HEK293T (cell line): ENCODE measurements at regions not wholly inside any gene's neighbourhood (a gene's known extent, or its start where the extent isn't known, plus 50 kb on each side); places are given as distances from the start of the nearest gene placed in this dataset.

ENCODE experiments used
- CTCF ChIA-PET: fragments of 350-600 bp; formaldehyde crosslinking; extraction: SDS; loops from one replicate; lab custom pipeline; 2021; ENCODE audit warnings: antibody characterized with exemption, inconsistent platforms; lab: Yijun Ruan, JAX
- POLR2A ChIA-PET: fragments of 350-600 bp; formaldehyde crosslinking; extraction: SDS; loops from one replicate; lab custom pipeline; 2020; ENCODE audit warnings: antibody characterized with exemption, inconsistent platforms; lab: Yijun Ruan, JAX
- DNase-seq: peaks from one replicate; pipeline ENCODE4 v3.0.0; 2012; ENCODE audit warnings: mixed read lengths; ENCODE audit errors: extremely low spot score
- ARNT ChIP-seq: fragments of 450-650 bp; IDR thresholded peaks from 2 replicates; pipeline ENCODE4 v1.6.1; 2017; ENCODE audit warnings: mild to moderate bottlenecking
- BHLHE40 ChIP-seq: fragments of 450-650 bp; IDR thresholded peaks from 2 replicates; pipeline ENCODE4 v1.6.1; 2016; ENCODE audit warnings: mild to moderate bottlenecking, moderate library complexity, borderline replicate concordance
- CTBP1 ChIP-seq: fragments of 450-650 bp; IDR thresholded peaks from 2 replicates; pipeline ENCODE4 v1.6.1; 2016; ENCODE audit warnings: borderline replicate concordance
- ELF4 ChIP-seq: fragments of 450-650 bp; IDR thresholded peaks from 2 replicates; pipeline ENCODE4 v1.6.1; 2017; ENCODE audit warnings: antibody characterized with exemption
- FOXA1 ChIP-seq: fragments of 450-650 bp; IDR thresholded peaks from 2 replicates; pipeline ENCODE4 v1.6.1; 2016; ENCODE audit warnings: mild to moderate bottlenecking
- FOXK2 ChIP-seq: fragments of 450-650 bp; IDR thresholded peaks from 2 replicates; pipeline ENCODE4 v1.6.1; 2016; ENCODE audit warnings: mild to moderate bottlenecking
- FOXM1 ChIP-seq: fragments of 450-650 bp; IDR thresholded peaks from 2 replicates; pipeline ENCODE4 v1.6.1; 2017; ENCODE audit warnings: mild to moderate bottlenecking, borderline replicate concordance
- HDGF ChIP-seq: fragments of 450-650 bp; IDR thresholded peaks from 2 replicates; pipeline ENCODE4 v1.6.1; 2017; ENCODE audit warnings: antibody characterized with exemption, borderline replicate concordance
- L3MBTL2 ChIP-seq: fragments of 450-650 bp; conservative IDR thresholded peaks from 2 replicates; pipeline ENCODE4 v1.6.1; 2016; ENCODE audit warnings: mild to moderate bottlenecking
- LEF1 ChIP-seq: fragments of 450-650 bp; IDR thresholded peaks from 2 replicates; pipeline ENCODE4 v1.6.1; 2017; ENCODE audit warnings: mild to moderate bottlenecking, borderline replicate concordance
- NFRKB ChIP-seq: fragments of 450-650 bp; IDR thresholded peaks from 2 replicates; pipeline ENCODE4 v1.6.1; 2016; ENCODE audit warnings: mild to moderate bottlenecking, moderate library complexity
- SP1 ChIP-seq: fragments of 450-650 bp; IDR thresholded peaks from 2 replicates; pipeline ENCODE4 v1.6.1; 2017
- SUZ12 ChIP-seq: fragments of 450-650 bp; IDR thresholded peaks from 2 replicates; pipeline ENCODE4 v1.6.1; 2016; ENCODE audit warnings: mild to moderate bottlenecking
- TARDBP ChIP-seq: fragments of 450-650 bp; IDR thresholded peaks from 2 replicates; pipeline ENCODE4 v1.6.1; 2016
- ZNF384 ChIP-seq: fragments of 450-650 bp; IDR thresholded peaks from 2 replicates; pipeline ENCODE4 v1.6.1; 2016
- TF ChIP-seq, protein P1 (sequence below): fragments of 450-650 bp; IDR thresholded peaks from 2 replicates; pipeline ENCODE4 v1.6.1; 2016

DNA sequence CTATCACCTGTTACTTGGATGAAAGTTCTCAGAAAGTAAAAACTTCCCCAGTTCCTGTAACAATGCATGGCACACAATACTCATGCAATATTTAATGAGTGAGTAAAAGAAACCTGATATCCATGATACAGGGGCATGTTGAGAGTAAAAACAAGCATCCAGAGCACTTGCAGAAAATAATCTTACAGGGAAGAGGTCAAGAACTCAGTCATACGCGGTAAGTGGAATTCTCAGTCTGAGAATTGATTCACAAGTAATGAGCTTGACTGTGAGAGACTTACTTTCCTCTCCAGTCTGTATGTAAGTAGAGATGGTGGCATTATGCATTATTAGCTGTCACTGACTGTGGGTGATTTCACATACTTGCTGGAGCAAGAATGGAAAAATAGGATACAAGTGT lies 976.9 kb downstream of the BRINP3 start:
- CTCF ChIA-PET = no interaction called here
- POLR2A ChIA-PET = no interaction called here
- TF ChIP-seq LEF1 (no peak), FOXM1 (no peak), ARNT (no peak), ELF4 (no peak), TARDBP (no peak), FOXK2 (no peak), NFRKB (no peak), SP1 (no peak), HDGF (no peak), BHLHE40 (no peak), ZNF384 (no peak), SUZ12 (no peak), L3MBTL2 (no peak), CTBP1 (no peak), FOXA1 (no peak)
- TF ChIP-seq, protein P1, sequence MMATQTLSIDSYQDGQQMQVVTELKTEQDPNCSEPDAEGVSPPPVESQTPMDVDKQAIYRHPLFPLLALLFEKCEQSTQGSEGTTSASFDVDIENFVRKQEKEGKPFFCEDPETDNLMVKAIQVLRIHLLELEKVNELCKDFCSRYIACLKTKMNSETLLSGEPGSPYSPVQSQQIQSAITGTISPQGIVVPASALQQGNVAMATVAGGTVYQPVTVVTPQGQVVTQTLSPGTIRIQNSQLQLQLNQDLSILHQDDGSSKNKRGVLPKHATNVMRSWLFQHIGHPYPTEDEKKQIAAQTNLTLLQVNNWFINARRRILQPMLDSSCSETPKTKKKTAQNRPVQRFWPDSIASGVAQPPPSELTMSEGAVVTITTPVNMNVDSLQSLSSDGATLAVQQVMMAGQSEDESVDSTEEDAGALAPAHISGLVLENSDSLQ = no peak
- DNase-seq = no peak

DNA sequence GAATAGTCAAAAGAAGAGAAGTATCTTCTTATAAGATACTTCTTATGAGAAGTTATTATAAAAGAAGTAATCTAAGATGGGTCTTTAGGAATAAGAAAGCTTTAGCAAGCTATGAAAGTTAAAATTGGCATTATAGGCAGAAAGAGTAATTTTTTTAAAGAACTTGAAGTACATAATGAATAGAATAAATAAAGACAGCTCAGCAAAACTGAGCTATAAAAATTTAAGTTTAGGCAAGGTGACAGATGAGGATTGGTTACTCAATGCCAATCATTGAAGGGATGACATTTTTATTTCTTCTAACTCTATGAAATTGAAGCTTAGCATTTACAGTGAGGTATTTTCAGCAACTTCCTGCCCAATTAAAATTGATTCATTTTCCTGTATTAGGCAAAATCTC lies 966.8 kb downstream of the BRINP3 start:
- POLR2A ChIA-PET = no interaction called here
- no peak for TF ChIP-seq SP1
- no peak for TF ChIP-seq FOXK2
- TF ChIP-seq ZNF384 = no peak
- TF ChIP-seq CTBP1 = no peak
- TF ChIP-seq FOXA1 = no peak
- TF ChIP-seq L3MBTL2 = no peak
- no peak for TF ChIP-seq TARDBP
- TF ChIP-seq ARNT = no peak
- TF ChIP-seq LEF1 = no peak
- TF ChIP-seq FOXM1 = no peak
- TF ChIP-seq ELF4 = no peak
- TF ChIP-seq HDGF = no peak
- no peak for TF ChIP-seq NFRKB
- TF ChIP-seq BHLHE40 = no peak
- TF ChIP-seq, protein P1 = no peak
- no peak for TF ChIP-seq SUZ12
- CTCF ChIA-PET = no interaction called here
- DNase-seq = no peak

DNA sequence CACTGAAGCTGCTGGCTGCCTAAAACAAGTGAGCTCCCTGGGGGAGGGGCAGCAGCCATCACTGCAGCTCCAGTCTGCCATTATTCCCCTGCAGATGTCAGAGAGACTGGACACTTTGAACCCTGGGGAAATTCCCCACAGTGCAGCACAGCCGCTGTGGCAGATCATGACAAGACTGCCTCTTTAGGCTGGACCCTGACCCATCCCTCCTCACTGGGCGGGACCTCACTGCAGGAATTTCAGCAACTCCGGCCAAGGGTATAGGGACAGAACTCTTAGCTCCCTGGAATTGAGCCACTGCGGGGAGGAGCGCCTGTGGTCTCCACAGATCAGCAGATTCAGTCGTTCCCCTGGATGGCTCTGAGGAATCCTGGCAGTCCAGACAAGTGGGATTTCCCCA lies 964.6 kb downstream of the BRINP3 start:
- CTCF ChIA-PET = no interaction called here
- POLR2A ChIA-PET = no interaction called here
- TF ChIP-seq NFRKB (no peak), ZNF384 (no peak), BHLHE40 (no peak), FOXK2 (no peak), SP1 (no peak), FOXM1 (no peak), TARDBP (no peak), SUZ12 (no peak), FOXA1 (no peak), ARNT (no peak), ELF4 (no peak), HDGF (no peak), LEF1 (no peak), L3MBTL2 (no peak), CTBP1 (no peak)
- TF ChIP-seq, protein P1 = no peak
- no peak for DNase-seq

DNA sequence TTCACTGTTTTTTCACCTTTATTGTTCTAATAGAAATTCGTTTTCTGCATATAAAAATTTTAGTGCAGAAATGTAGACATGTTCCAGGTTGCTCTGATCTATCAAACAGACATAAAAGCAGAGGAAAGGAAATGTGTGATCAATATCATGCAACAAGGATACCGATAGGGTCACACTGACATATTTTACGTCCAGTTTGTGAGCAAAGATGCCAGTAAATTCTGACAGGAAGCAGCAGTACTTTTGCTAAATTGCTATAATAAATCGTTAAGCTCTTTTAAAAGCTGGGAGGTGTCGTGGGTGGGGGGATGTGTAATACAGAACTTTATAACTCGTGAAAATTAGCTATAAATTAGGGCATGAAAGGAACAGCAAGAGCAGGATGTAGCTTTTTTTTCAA lies 955.2 kb downstream of the BRINP3 start:
- TF ChIP-seq TARDBP (no peak), FOXA1 (no peak), ZNF384 (no peak), LEF1 (no peak)
- DNase-seq = no peak
- ChIA-PET CTCF (no interaction called here), POLR2A (no interaction called here)

DNA sequence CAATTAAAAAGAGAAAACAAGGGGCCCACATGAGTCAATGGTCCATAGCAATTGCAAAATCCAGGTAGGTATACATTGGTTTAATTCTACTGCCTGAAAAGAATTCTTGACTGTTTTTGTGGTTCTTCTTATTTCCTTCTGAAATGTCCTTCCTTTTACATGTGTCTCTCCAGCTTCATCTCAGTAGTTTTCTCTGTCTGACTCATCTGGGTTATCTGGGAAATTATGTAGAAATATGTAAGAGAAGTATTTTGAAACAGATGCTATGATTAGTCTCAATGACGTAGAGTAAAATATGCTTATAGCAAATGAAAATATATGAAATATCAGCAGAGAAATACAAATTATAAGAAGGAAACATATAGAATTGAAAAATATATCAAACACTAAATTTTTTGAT lies 953.2 kb downstream of the BRINP3 start:
- ChIA-PET POLR2A (no interaction called here), CTCF (no interaction called here)
- no peak for DNase-seq
- no peak for TF ChIP-seq ZNF384
- no peak for TF ChIP-seq FOXA1
- no peak for TF ChIP-seq ARNT
- no peak for TF ChIP-seq SUZ12
- no peak for TF ChIP-seq BHLHE40
- no peak for TF ChIP-seq FOXK2
- no peak for TF ChIP-seq TARDBP
- TF ChIP-seq SP1 = no peak
- no peak for TF ChIP-seq L3MBTL2
- TF ChIP-seq NFRKB = no peak
- no peak for TF ChIP-seq LEF1
- TF ChIP-seq, protein P1 = no peak
- no peak for TF ChIP-seq ELF4
- TF ChIP-seq CTBP1 = no peak

DNA sequence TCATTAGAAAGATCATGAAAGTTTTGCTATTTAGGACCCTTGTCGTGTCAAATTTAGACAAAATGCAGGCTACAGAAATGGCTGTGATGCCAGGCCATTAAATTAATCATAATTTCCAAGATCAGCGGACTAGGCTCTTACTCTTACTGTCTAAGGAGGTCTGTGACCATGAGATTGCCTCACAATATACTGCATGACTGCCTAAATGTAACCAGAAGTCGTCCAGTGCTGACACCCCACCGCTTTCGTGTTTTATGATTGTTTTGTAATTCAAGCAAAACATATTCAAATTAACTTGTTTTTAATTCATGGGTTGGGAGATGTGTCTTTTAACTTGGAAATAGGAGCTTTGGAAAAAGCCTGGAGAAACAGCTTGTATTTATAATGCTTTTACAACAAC lies 947.5 kb downstream of the BRINP3 start:
- no peak for TF ChIP-seq SP1
- TF ChIP-seq SUZ12 = no peak
- TF ChIP-seq ZNF384 = no peak
- DNase-seq = no peak
- ChIA-PET POLR2A (no interaction called here), CTCF (no interaction called here)
